ENCODE measurements at regions not wholly inside any gene's neighbourhood (a gene's known extent, or its start where the extent isn't known, plus 50 kb on each side); places are given as distances from the start of the nearest gene placed in this dataset.

GRCh38 chr12:124456652-124457152 lies 110.7 kb downstream of the NCOR2 start:
- DNase-seq = no peak

- DNase-seq = no peak
Observed at GRCh38 chr12:124456133-124456651, 111.2 kb downstream of the NCOR2 start.

GRCh38 chr12:124455336-124455735 lies 112.1 kb downstream of the NCOR2 start:
- DNase-seq = no peak

GRCh38 chr12:124454735-124455134 lies 112.7 kb downstream of the NCOR2 start:
- no peak for DNase-seq

GRCh38 chr12:124454352-124454725 lies 113.1 kb downstream of the NCOR2 start:
- DNase-seq = no peak

GRCh38 chr12:124453419-124454351 lies 113.7 kb downstream of the NCOR2 start:
- no peak for DNase-seq

- no peak for DNase-seq
Observed at GRCh38 chr12:124452576-124453331, 114.7 kb downstream of the NCOR2 start.

GRCh38 chr12:124451637-124452243 lies 115.7 kb downstream of the NCOR2 start:
- DNase-seq = no peak

- DNase-seq = no peak
Observed at GRCh38 chr12:124451016-124451415, 116.4 kb downstream of the NCOR2 start.

GRCh38 chr12:124450376-124450750 lies 117.0 kb downstream of the NCOR2 start:
- DNase-seq = no peak

- no peak for DNase-seq
Observed at GRCh38 chr12:124449623-124450375, 117.6 kb downstream of the NCOR2 start.

- no peak for DNase-seq
Observed at GRCh38 chr12:124448955-124449622, 118.3 kb downstream of the NCOR2 start.

- no peak for DNase-seq
Observed at GRCh38 chr12:124448241-124448954, 119.0 kb downstream of the NCOR2 start.

GRCh38 chr12:124446364-124446763 lies 121.0 kb downstream of the NCOR2 start:
- no peak for DNase-seq

GRCh38 chr12:124445826-124446225 lies 121.6 kb downstream of the NCOR2 start:
- DNase-seq = no peak

- no peak for DNase-seq
Observed at GRCh38 chr12:124445121-124445718, 122.2 kb downstream of the NCOR2 start.

GRCh38 chr12:124443931-124444712 lies 123.3 kb downstream of the NCOR2 start:
- no peak for DNase-seq

- DNase-seq = no peak
Observed at GRCh38 chr12:124442772-124443445, 124.5 kb downstream of the NCOR2 start.

GRCh38 chr12:124442281-124442680 lies 125.1 kb downstream of the NCOR2 start:
- no peak for DNase-seq

All from DMS79 (cell line).